SK-N-SH treated with all-trans-retinoic acid at 6 μM for 48 hours (cell line): ENCODE measurements at regions not wholly inside any gene's neighbourhood (a gene's known extent, or its start where the extent isn't known, plus 50 kb on each side); places are given as distances from the start of the nearest gene placed in this dataset.

ENCODE experiments used
- ATAC-seq: fragments of 200-7000 bp; cut with Tn5 transposase; 3 replicates; pipeline ENCODE4 v1.9.1; 2020; ENCODE audit warnings: mild to moderate bottlenecking, moderate library complexity
- ARNTL ChIP-seq: fragments of 450-650 bp; formaldehyde crosslinking; IDR thresholded peaks from 2 replicates; pipeline ENCODE4 v1.5.0; 2020; ENCODE audit warnings: low read depth, mild to moderate bottlenecking, moderate library complexity, borderline replicate concordance
- BACH2 ChIP-seq: fragments of 250-450 bp; sonication (Bioruptor Pico); IDR thresholded peaks from 2 replicates; pipeline ENCODE4 v1.9.0; 2021; ENCODE audit warnings: mild to moderate bottlenecking, borderline replicate concordance
- CSDC2 ChIP-seq: fragments of 250-450 bp; sonication (Bioruptor Pico); IDR thresholded peaks from 2 replicates; pipeline ENCODE4 v1.5.0; 2020; ENCODE audit warnings: mild to moderate bottlenecking, moderate library complexity
- ESRRG ChIP-seq: fragments of 250-450 bp; sonication (Bioruptor Pico); IDR thresholded peaks from 2 replicates; pipeline ENCODE4 v1.6.1; 2021; ENCODE audit warnings: mild to moderate bottlenecking
- GLIS3 ChIP-seq: fragments of 250-450 bp; sonication (Bioruptor Pico); IDR thresholded peaks from 2 replicates; pipeline ENCODE4 v1.5.0; 2020; ENCODE audit warnings: mild to moderate bottlenecking, moderate library complexity
- ISL1 ChIP-seq: fragments of 250-450 bp; sonication (Bioruptor Pico); IDR thresholded peaks from 2 replicates; pipeline ENCODE4 v2.1.2; 2022; ENCODE audit warnings: mild to moderate bottlenecking, moderate library complexity
- OSR1 ChIP-seq: fragments of 250-450 bp; sonication (Bioruptor Pico); IDR thresholded peaks from 2 replicates; pipeline ENCODE4 v1.8.0; 2022; ENCODE audit warnings: moderate library complexity, mild to moderate bottlenecking, inconsistent platforms
- POU6F1 ChIP-seq: fragments of 250-450 bp; sonication (Bioruptor Pico); IDR thresholded peaks from 2 replicates; pipeline ENCODE4 v1.8.0; 2021; ENCODE audit warnings: low read depth, mild to moderate bottlenecking, moderate library complexity, borderline replicate concordance
- PPARA ChIP-seq: fragments of 250-450 bp; sonication (Bioruptor Pico); IDR thresholded peaks from 2 replicates; pipeline ENCODE4 v1.5.0; 2020; ENCODE audit warnings: mild to moderate bottlenecking, borderline replicate concordance
- RARB ChIP-seq: fragments of 250-450 bp; sonication (Bioruptor Pico); IDR thresholded peaks from 2 replicates; pipeline ENCODE4 v1.8.0; 2021; ENCODE audit warnings: mild to moderate bottlenecking, moderate library complexity
- SNAI2 ChIP-seq: fragments of 250-450 bp; sonication (Bioruptor Pico); IDR thresholded peaks from 2 replicates; pipeline ENCODE4 v1.5.0; 2020; ENCODE audit warnings: mild to moderate bottlenecking, moderate library complexity
- TCF4 ChIP-seq: fragments of 250-450 bp; sonication (Bioruptor Pico); IDR thresholded peaks from 2 replicates; pipeline ENCODE4 v1.8.0; 2021; ENCODE audit warnings: mild to moderate bottlenecking, moderate library complexity, borderline replicate concordance
- TOX ChIP-seq: fragments of 250-450 bp; sonication (Bioruptor Pico); IDR thresholded peaks from 2 replicates; pipeline ENCODE4 v1.8.0; 2021; ENCODE audit warnings: mild to moderate bottlenecking, moderate library complexity, borderline replicate concordance
- ZC3H10 ChIP-seq: fragments of 250-450 bp; sonication (Bioruptor Pico); IDR thresholded peaks from 2 replicates; pipeline ENCODE4 v1.5.1; 2021; ENCODE audit warnings: mild to moderate bottlenecking, moderate library complexity
- ZFP3 ChIP-seq: fragments of 250-450 bp; sonication (Bioruptor Pico); IDR thresholded peaks from 2 replicates; pipeline ENCODE4 v1.5.0; 2020; ENCODE audit warnings: mild to moderate bottlenecking, moderate library complexity
- ZFP30 ChIP-seq: fragments of 450-650 bp; formaldehyde crosslinking; IDR thresholded peaks from 2 replicates; pipeline ENCODE4 v1.5.0; 2022; ENCODE audit warnings: mild to moderate bottlenecking, moderate library complexity
- ZNF565 ChIP-seq: fragments of 450-650 bp; formaldehyde crosslinking; conservative IDR thresholded peaks from 2 replicates; pipeline ENCODE4 v1.5.0; 2020; ENCODE audit warnings: low read depth, mild to moderate bottlenecking, moderate library complexity
- ZNF70 ChIP-seq: fragments of 450-650 bp; formaldehyde crosslinking; IDR thresholded peaks from 2 replicates; pipeline ENCODE4 v1.5.0; 2020; ENCODE audit warnings: mild to moderate bottlenecking, moderate library complexity
- ZNF8 ChIP-seq: fragments of 450-650 bp; formaldehyde crosslinking; IDR thresholded peaks from 2 replicates; pipeline ENCODE4 v1.5.0; 2020; ENCODE audit warnings: mild to moderate bottlenecking, moderate library complexity
- TF ChIP-seq, protein P1 (sequence below): fragments of 250-450 bp; sonication (Bioruptor Pico); IDR thresholded peaks from 2 replicates; pipeline ENCODE4 v1.5.1; 2021; ENCODE audit warnings: mild to moderate bottlenecking, moderate library complexity
- TF ChIP-seq, protein P2 (sequence below): fragments of 250-450 bp; sonication (Bioruptor Pico); IDR thresholded peaks from 2 replicates; pipeline ENCODE4 v1.5.0; 2020; ENCODE audit warnings: mild to moderate bottlenecking, moderate library complexity
- TF ChIP-seq, protein P3 (sequence below): fragments of 250-450 bp; sonication (Bioruptor Pico); IDR thresholded peaks from 2 replicates; pipeline ENCODE4 v1.8.0; 2020; ENCODE audit warnings: mild to moderate bottlenecking, moderate library complexity, borderline replicate concordance
- TF ChIP-seq, protein P4 (sequence below): fragments of 250-450 bp; sonication (Bioruptor Pico); IDR thresholded peaks from 2 replicates; pipeline ENCODE4 v1.5.1; 2020; ENCODE audit warnings: low read depth, mild to moderate bottlenecking, moderate library complexity

- TF ChIP-seq ZC3H10 = no peak
- TF ChIP-seq, protein P1, sequence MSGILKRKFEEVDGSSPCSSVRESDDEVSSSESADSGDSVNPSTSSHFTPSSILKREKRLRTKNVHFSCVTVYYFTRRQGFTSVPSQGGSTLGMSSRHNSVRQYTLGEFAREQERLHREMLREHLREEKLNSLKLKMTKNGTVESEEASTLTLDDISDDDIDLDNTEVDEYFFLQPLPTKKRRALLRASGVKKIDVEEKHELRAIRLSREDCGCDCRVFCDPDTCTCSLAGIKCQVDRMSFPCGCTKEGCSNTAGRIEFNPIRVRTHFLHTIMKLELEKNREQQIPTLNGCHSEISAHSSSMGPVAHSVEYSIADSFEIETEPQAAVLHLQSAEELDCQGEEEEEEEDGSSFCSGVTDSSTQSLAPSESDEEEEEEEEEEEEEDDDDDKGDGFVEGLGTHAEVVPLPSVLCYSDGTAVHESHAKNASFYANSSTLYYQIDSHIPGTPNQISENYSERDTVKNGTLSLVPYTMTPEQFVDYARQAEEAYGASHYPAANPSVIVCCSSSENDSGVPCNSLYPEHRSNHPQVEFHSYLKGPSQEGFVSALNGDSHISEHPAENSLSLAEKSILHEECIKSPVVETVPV (CRISPR knock-in tag) = no peak
- TF ChIP-seq GLIS3 = no peak
- TF ChIP-seq ARNTL (CRISPR knock-in tag) = no peak
- TF ChIP-seq ZNF8 (CRISPR knock-in tag) = no peak
- TF ChIP-seq OSR1 (CRISPR knock-in tag) = no peak
- TF ChIP-seq, protein P2, sequence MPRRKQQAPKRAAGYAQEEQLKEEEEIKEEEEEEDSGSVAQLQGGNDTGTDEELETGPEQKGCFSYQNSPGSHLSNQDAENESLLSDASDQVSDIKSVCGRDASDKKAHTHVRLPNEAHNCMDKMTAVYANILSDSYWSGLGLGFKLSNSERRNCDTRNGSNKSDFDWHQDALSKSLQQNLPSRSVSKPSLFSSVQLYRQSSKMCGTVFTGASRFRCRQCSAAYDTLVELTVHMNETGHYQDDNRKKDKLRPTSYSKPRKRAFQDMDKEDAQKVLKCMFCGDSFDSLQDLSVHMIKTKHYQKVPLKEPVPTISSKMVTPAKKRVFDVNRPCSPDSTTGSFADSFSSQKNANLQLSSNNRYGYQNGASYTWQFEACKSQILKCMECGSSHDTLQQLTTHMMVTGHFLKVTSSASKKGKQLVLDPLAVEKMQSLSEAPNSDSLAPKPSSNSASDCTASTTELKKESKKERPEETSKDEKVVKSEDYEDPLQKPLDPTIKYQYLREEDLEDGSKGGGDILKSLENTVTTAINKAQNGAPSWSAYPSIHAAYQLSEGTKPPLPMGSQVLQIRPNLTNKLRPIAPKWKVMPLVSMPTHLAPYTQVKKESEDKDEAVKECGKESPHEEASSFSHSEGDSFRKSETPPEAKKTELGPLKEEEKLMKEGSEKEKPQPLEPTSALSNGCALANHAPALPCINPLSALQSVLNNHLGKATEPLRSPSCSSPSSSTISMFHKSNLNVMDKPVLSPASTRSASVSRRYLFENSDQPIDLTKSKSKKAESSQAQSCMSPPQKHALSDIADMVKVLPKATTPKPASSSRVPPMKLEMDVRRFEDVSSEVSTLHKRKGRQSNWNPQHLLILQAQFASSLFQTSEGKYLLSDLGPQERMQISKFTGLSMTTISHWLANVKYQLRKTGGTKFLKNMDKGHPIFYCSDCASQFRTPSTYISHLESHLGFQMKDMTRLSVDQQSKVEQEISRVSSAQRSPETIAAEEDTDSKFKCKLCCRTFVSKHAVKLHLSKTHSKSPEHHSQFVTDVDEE = no peak
- TF ChIP-seq BACH2 (CRISPR knock-in tag) = no peak
- no peak for TF ChIP-seq ISL1 (CRISPR knock-in tag)
- TF ChIP-seq TCF4 (CRISPR knock-in tag) = no peak
- TF ChIP-seq RARB (CRISPR knock-in tag) = no peak
- no peak for TF ChIP-seq POU6F1 (CRISPR knock-in tag)
- TF ChIP-seq ZFP3 (CRISPR knock-in tag) = no peak
- no peak for TF ChIP-seq PPARA (CRISPR knock-in tag)
- TF ChIP-seq, protein P3, sequence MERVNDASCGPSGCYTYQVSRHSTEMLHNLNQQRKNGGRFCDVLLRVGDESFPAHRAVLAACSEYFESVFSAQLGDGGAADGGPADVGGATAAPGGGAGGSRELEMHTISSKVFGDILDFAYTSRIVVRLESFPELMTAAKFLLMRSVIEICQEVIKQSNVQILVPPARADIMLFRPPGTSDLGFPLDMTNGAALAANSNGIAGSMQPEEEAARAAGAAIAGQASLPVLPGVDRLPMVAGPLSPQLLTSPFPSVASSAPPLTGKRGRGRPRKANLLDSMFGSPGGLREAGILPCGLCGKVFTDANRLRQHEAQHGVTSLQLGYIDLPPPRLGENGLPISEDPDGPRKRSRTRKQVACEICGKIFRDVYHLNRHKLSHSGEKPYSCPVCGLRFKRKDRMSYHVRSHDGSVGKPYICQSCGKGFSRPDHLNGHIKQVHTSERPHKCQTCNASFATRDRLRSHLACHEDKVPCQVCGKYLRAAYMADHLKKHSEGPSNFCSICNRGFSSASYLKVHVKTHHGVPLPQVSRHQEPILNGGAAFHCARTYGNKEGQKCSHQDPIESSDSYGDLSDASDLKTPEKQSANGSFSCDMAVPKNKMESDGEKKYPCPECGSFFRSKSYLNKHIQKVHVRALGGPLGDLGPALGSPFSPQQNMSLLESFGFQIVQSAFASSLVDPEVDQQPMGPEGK (CRISPR knock-in tag) = no peak
- TF ChIP-seq ZNF70 (CRISPR knock-in tag) = no peak
- no peak for TF ChIP-seq SNAI2
- no peak for TF ChIP-seq CSDC2 (CRISPR knock-in tag)
- peak; percentile 63 for ATAC-seq
Observed at GRCh38 chr1:90614872-90615271, 102.2 kb downstream of the BARHL2 start.

DNA sequence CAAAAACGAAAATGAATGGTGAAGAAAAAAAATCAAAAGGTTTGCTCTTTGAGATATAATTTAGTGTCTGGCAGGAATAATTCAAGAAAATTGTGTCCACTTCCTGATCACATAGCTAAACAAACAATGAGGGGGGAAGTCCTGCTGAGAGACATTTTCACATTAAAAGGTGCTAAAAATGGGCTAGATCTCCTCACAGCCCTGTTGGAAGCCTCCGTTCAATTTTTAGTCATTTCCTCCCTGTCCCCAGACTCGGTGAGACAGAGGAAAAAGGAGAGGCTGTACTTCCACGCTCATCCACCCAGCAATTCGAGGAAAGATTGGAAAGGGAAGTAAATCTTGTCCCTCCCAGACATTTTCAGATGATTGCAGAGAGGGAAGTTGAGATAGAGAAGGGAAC, 103.7 kb downstream of the BARHL2 start:
- no peak for ATAC-seq
- TF ChIP-seq ZFP3 (CRISPR knock-in tag) (no peak), PPARA (CRISPR knock-in tag) (no peak)

DNA sequence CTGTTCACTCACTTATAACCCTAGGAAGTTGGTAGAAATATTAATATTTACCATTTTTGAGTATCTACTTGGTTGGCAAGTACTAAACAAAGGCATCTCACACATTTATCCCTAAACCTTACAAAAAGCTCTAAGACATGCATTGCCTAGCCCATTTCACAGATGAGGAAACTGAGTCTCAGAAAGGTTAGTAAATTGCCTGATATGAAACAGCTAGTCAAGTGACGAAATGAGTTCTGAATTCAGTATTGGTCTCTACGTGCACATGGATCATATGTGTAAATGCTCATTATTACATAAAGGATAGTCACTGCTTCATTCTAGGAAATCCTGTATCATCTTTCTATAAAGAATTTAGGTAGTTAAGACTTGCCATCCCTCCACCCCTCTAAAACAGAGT, 105.1 kb downstream of the BARHL2 start:
- no peak for ATAC-seq
- TF ChIP-seq ARNTL (CRISPR knock-in tag) = no peak
- TF ChIP-seq ZNF8 (CRISPR knock-in tag) = no peak
- TF ChIP-seq ZNF565 = no peak
- TF ChIP-seq, protein P2 = no peak
- TF ChIP-seq CSDC2 (CRISPR knock-in tag) = no peak
- TF ChIP-seq, protein P4, sequence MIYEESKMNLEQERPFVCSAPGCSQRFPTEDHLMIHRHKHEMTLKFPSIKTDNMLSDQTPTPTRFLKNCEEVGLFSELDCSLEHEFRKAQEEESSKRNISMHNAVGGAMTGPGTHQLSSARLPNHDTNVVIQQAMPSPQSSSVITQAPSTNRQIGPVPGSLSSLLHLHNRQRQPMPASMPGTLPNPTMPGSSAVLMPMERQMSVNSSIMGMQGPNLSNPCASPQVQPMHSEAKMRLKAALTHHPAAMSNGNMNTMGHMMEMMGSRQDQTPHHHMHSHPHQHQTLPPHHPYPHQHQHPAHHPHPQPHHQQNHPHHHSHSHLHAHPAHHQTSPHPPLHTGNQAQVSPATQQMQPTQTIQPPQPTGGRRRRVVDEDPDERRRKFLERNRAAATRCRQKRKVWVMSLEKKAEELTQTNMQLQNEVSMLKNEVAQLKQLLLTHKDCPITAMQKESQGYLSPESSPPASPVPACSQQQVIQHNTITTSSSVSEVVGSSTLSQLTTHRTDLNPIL (CRISPR knock-in tag) = no peak
- no peak for TF ChIP-seq ZFP30
- TF ChIP-seq, protein P1 (CRISPR knock-in tag) = no peak
- TF ChIP-seq RARB (CRISPR knock-in tag) = no peak
- no peak for TF ChIP-seq TOX (CRISPR knock-in tag)
- TF ChIP-seq ZFP3 (CRISPR knock-in tag) = no peak
- no peak for TF ChIP-seq ESRRG (CRISPR knock-in tag)
- no peak for TF ChIP-seq POU6F1 (CRISPR knock-in tag)
- TF ChIP-seq GLIS3 = no peak
- no peak for TF ChIP-seq ISL1 (CRISPR knock-in tag)
- no peak for TF ChIP-seq BACH2 (CRISPR knock-in tag)
